HG02852 (cell line): ENCODE measurements at regions not wholly inside any gene's neighbourhood (a gene's known extent, or its start where the extent isn't known, plus 50 kb on each side); places are given as distances from the start of the nearest gene placed in this dataset.
"Not testable (repeated sequence)": the region's sequence is repeated elsewhere in the genome, so short reads cannot be mapped to it uniquely, and the experiment has no call there.

Source experiments
- ATAC-seq: cut with Tn5 transposase; IDR thresholded peaks from one replicate; pipeline ENCODE4 v1.9.1; 2021; ENCODE audit warnings: mild to moderate bottlenecking, moderate library complexity; ENCODE audit not compliant: unreplicated experiment

GRCh38 chr2:190742431-190742830, 93.5 kb downstream of the NAB1 start:
- no peak for ATAC-seq

DNA sequence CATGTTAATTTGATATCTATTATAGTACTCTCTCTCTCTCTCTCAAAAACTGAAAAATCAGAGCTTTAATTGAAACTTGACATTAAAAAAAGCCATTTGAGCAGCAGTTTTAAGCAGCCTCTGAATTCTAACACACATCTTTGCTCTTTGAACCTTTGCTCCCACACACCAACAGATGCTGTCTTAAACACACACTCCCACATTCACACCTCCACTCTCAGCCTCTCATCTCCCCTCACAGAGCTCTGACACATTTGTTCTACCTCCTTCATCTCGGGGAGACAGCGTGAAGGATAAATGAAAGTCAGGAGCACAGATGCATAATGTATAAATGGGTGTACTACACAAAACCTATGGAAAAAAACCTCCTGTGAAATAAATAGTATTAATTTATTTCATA, 95.2 kb downstream of the NAB1 start:
- ATAC-seq = no peak

GRCh38 chr2:190746971-190747761, 98.3 kb downstream of the NAB1 start:
- ATAC-seq = no peak

DNA sequence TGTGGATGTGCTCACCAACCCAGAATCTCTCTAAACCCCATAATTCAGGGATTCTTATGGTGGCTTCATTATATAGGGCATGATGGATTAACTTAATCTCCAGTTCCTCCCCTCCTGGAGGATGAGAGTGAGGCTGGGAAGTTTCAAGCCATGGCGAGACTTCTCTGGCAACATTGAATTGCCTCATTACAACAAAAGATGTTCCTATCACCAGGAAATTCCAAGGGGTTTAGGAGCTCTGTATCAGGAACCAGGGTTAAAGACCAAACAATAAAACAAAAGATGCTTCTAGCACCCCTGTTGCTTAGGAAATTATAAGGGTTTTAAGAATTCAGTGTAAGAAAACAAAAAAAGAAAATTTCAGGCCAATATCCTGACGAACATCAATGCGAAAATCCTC, 100.1 kb downstream of the NAB1 start:
- no peak for ATAC-seq

DNA sequence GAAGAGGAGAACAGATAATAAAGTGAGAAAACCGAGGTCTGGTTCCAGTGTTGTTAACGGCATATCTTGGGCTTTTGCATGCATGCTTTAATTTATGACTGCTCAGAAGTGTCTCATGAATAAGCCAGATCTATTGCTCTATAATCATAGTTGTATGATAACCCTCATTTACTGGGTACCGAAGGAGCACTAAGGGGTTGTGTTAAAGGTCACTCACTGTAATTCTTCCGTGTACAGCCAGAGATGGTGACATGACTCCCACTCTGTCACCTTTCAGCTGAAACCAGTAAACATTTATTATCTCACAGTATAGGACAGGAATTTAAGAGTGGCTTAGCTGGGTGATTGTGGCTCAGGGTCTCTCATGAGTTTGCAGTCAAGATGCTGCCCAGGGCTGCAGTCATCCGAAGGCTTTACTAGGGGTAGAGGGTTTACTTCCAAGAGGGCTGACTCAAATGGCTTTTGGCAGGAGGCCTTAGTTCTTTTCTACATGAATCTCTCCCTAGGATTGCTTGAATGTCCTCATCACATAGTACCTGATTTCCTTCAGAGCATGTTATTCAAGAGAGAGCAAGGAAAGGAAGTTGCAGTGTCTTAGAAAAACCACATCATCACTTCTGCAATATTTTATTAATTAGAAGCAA, 107.0 kb downstream of the NAB1 start:
- ATAC-seq = no peak

DNA sequence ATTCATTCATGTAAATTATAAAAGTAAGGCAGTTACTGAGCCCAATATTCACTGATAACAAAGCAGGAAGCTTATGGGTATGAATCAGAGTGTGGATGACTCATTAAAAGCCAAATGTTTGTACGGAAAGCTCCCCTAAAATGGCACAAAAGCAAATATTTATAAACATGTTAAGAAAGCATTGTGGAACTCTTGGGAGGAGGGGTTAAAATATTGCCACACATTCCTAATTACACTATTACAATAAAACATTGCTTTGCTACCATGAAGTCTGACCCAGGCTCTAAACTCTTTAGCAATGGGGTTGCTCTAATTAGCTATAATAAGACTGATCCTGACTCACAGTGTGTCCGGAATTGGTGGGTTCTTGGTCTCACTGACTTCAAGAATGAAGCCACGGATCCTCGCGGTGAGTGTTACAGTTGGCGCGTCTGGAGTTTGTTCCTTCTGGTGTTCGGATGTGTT, 110.9 kb downstream of the NAB1 start:
- ATAC-seq = no peak

DNA sequence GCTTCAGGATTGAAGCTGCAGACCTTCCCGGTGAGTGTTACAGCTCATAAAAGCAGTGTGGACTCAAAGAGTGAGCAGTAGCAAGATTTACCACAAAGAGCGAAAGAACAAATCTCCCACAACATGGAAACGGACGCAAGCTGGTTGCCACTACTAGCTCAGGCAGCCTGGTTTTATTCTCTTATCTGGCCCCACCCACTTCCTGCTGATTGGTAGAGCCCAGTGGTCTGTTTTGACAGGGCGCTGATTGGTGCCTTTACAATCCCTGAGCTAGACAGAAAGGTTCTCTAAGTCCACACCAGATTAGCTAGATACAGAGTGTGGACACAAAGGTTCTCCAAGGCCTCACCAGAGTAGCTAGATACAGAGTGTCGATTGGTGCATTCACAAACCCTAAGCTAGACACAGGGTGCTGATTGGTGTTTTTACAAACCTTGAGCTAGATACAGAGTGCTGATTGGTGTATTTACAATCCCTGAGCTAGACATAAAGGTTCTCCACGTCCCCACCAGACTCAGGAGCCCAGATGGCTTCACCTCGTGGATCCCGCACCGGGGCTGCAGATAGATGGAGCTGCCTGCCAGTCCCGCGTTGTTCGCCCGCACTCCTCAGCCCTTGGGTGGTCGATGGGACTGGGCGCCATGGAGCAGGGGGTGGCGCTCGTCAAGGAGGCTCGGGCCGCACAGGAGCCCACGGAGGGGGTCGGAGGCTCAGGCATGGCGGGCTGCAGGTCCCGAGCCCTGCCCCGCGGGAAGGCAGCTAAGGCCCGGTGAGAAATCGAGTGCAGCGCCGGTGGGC, 111.7 kb downstream of the NAB1 start:
- ATAC-seq = not testable (repeated sequence)

GRCh38 chr2:190761216-190761615, 112.3 kb downstream of the NAB1 start:
- not testable (repeated sequence) for ATAC-seq

- no peak for ATAC-seq
Measured at GRCh38 chr2:190762566-190762965, 113.7 kb downstream of the NAB1 start.

GRCh38 chr2:190763100-190763499, 114.2 kb downstream of the NAB1 start:
- ATAC-seq = no peak

GRCh38 chr2:190763901-190764514, 115.1 kb downstream of the NAB1 start:
- ATAC-seq = peak; percentile 77

- ATAC-seq = no peak
Measured at GRCh38 chr2:190765386-190766173, 115.0 kb upstream of the GLS start.

- ATAC-seq = no peak
Measured at GRCh38 chr2:190766174-190766572, 114.4 kb upstream of the GLS start.

GRCh38 chr2:190766595-190766994, 114.0 kb upstream of the GLS start:
- ATAC-seq = no peak

- ATAC-seq = peak; percentile 36
Measured at GRCh38 chr2:190767821-190768220, 112.8 kb upstream of the GLS start.

GRCh38 chr2:190769258-190769657, 111.4 kb upstream of the GLS start:
- no peak for ATAC-seq

GRCh38 chr2:190771726-190772125, 108.9 kb upstream of the GLS start:
- no peak for ATAC-seq

DNA sequence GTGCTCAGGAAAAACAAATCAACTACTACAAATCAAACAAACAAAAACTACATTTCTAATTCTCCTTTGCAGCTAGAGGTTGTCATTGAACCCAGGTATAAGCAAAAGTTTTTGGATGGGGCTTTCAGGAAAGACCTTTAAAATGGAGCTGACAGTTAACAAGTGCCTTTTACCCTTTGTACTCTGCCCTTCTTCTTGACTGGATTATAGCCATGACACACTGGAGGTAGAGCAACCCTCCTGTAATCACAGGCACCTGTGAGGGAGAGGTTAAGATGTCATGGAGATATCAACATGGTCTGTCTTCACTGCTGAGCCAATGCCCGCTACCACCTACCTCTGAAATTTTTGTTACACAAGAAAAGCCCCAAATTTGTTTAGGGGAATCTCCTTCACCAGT, 100.0 kb upstream of the GLS start:
- ATAC-seq = no peak

DNA sequence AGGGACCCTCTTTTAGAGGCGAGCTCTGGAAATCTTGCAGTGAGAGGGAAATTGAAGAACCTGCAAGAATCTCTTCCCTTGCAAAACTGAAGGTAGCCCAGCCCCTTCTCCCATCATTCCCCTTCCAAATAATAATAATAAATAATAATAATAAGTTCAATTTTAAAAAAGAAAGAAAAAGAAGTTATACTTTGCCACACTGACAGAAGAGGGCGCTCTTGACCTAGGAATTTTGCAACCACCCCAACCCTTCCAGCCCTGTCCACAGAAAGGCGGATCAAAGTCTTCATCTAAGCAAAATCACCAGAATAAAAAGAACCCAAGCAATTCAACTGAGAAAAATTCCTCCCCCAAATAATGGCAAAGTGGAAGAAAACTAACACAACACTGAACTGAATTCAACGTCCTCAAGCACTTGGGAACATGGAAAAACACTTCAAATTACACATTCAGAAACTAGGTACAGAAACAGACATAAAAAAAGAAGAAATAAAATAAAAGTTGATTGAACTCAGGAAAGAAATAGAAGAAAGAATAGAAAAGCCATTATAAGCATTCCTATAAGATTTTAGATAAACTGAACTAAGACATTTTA, 98.9 kb upstream of the GLS start:
- ATAC-seq = no peak

DNA sequence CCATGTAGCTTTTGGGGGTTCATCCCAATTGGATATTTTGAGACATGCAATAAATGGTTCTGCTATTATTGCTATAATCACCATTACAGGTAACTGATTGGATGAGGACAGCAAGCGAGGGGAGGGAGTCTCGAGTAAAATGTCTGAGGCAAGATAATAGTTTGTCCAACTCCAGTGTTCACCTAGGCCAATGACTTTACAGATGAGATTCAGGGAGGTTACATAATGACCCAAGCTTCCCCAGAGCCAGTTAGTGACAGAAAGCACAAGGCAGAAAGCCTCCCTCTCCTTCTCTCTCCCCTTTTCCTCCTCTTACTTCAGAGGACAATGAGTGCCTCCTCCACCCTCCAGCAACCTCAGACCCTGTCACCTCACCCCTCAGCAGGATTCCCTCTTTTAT, 98.4 kb upstream of the GLS start:
- no peak for ATAC-seq
